Liver (tissue), 3 donors: ENCODE measurements at regions not wholly inside any gene's neighbourhood (a gene's known extent, or its start where the extent isn't known, plus 50 kb on each side); places are given as distances from the start of the nearest gene placed in this dataset.

Source experiments
- EGR1 ChIP-seq, 2 donors: IDR thresholded peaks; 2 replicates each; pipeline ENCODE4 v1.6.1; 2016 to 2018; ENCODE audit warnings: antibody characterized with exemption in 2 of 2, low read depth in 2 of 2
- GABPA ChIP-seq, 2 donors: IDR thresholded peaks in 1 of 2; conservative IDR thresholded peaks in 1 of 2; 2 replicates each; pipeline ENCODE4 v1.6.1; 2016; ENCODE audit warnings: antibody characterized with exemption in 2 of 2, mild to moderate bottlenecking in 1 of 2, moderate library complexity in 1 of 2
- HNF4A ChIP-seq, 2 donors: conservative IDR thresholded peaks; 2 replicates each; pipeline ENCODE4 v1.6.1; 2016; ENCODE audit warnings: antibody characterized with exemption in 2 of 2, mild to moderate bottlenecking in 2 of 2
- HNF4G ChIP-seq: IDR thresholded peaks from 2 replicates; pipeline ENCODE4 v1.6.1; 2016; ENCODE audit warnings: antibody characterized with exemption
- JUND ChIP-seq, 2 donors: IDR thresholded peaks; 2 replicates each; pipeline ENCODE4 v1.6.1; 2016; ENCODE audit warnings: antibody characterized with exemption in 2 of 2
- RAD21 ChIP-seq, 2 donors: IDR thresholded peaks; 2 replicates each; pipeline ENCODE4 v1.6.1; 2016; ENCODE audit warnings: antibody characterized with exemption in 2 of 2, mild to moderate bottlenecking in 2 of 2
- SP1 ChIP-seq: IDR thresholded peaks from 2 replicates; pipeline ENCODE4 v1.6.1; 2018; ENCODE audit warnings: antibody characterized with exemption, mild to moderate bottlenecking
- YY1 ChIP-seq: IDR thresholded peaks from 2 replicates; pipeline ENCODE4 v1.6.1; 2016; ENCODE audit warnings: antibody characterized with exemption, mild to moderate bottlenecking
- TF ChIP-seq, protein P1 (sequence below): fragments of 150-350 bp; IDR thresholded peaks from 2 replicates; pipeline ENCODE4 v1.5.1; 2017; ENCODE audit warnings: improper control_type of control experiment, low read depth, low read length; ENCODE audit not compliant: missing input control
- TF ChIP-seq, protein P2 (sequence below): IDR thresholded peaks from 2 replicates; pipeline ENCODE4 v1.6.1; 2016; ENCODE audit warnings: antibody characterized with exemption, mild to moderate bottlenecking
- TF ChIP-seq, protein P3 (sequence below): IDR thresholded peaks from 2 replicates; pipeline ENCODE4 v1.6.1; 2016; ENCODE audit warnings: antibody characterized with exemption
- TF ChIP-seq, protein P4 (sequence below): IDR thresholded peaks from 2 replicates; pipeline ENCODE4 v1.6.1; 2016; ENCODE audit warnings: antibody characterized with exemption
- donor health status: healthy.
- donor health status: healthy.

DNA sequence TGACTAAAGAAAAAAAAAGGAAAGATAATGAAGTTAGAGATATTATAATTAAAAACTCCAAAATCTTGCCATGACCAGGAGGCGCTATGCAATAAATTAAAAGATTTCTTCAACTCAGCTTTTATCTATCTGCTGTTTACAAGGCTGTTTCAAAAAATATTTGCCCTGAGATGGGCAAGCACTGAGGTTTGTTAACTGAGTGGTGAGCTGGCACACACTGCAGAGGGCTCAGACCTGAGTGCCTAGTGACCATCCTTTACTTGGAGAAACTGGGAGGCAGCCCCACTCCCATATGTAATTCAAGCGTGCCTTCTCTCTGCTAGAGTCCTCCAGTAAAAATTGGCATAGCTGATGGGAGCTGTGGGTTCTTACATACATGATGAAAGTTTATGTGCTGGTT is 198.7 kb upstream of the TBC1D5 start:
- TF ChIP-seq, protein P1, sequence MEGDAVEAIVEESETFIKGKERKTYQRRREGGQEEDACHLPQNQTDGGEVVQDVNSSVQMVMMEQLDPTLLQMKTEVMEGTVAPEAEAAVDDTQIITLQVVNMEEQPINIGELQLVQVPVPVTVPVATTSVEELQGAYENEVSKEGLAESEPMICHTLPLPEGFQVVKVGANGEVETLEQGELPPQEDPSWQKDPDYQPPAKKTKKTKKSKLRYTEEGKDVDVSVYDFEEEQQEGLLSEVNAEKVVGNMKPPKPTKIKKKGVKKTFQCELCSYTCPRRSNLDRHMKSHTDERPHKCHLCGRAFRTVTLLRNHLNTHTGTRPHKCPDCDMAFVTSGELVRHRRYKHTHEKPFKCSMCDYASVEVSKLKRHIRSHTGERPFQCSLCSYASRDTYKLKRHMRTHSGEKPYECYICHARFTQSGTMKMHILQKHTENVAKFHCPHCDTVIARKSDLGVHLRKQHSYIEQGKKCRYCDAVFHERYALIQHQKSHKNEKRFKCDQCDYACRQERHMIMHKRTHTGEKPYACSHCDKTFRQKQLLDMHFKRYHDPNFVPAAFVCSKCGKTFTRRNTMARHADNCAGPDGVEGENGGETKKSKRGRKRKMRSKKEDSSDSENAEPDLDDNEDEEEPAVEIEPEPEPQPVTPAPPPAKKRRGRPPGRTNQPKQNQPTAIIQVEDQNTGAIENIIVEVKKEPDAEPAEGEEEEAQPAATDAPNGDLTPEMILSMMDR: no peak
- TF ChIP-seq HNF4G: no peak
- TF ChIP-seq EGR1 (IDR thresholded peaks at IDR 0.05; ENCODE audit: low read depth in 2 of 2): no peak
- no peak for TF ChIP-seq JUND (IDR thresholded peaks at IDR 0.05)
- TF ChIP-seq HNF4A (conservative IDR thresholded peaks at IDR 0.05): no peak
- TF ChIP-seq, protein P2, sequence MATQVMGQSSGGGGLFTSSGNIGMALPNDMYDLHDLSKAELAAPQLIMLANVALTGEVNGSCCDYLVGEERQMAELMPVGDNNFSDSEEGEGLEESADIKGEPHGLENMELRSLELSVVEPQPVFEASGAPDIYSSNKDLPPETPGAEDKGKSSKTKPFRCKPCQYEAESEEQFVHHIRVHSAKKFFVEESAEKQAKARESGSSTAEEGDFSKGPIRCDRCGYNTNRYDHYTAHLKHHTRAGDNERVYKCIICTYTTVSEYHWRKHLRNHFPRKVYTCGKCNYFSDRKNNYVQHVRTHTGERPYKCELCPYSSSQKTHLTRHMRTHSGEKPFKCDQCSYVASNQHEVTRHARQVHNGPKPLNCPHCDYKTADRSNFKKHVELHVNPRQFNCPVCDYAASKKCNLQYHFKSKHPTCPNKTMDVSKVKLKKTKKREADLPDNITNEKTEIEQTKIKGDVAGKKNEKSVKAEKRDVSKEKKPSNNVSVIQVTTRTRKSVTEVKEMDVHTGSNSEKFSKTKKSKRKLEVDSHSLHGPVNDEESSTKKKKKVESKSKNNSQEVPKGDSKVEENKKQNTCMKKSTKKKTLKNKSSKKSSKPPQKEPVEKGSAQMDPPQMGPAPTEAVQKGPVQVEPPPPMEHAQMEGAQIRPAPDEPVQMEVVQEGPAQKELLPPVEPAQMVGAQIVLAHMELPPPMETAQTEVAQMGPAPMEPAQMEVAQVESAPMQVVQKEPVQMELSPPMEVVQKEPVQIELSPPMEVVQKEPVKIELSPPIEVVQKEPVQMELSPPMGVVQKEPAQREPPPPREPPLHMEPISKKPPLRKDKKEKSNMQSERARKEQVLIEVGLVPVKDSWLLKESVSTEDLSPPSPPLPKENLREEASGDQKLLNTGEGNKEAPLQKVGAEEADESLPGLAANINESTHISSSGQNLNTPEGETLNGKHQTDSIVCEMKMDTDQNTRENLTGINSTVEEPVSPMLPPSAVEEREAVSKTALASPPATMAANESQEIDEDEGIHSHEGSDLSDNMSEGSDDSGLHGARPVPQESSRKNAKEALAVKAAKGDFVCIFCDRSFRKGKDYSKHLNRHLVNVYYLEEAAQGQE: no peak
- no peak for TF ChIP-seq RAD21 (IDR thresholded peaks at IDR 0.05)
- no peak for TF ChIP-seq SP1
- TF ChIP-seq, protein P3, sequence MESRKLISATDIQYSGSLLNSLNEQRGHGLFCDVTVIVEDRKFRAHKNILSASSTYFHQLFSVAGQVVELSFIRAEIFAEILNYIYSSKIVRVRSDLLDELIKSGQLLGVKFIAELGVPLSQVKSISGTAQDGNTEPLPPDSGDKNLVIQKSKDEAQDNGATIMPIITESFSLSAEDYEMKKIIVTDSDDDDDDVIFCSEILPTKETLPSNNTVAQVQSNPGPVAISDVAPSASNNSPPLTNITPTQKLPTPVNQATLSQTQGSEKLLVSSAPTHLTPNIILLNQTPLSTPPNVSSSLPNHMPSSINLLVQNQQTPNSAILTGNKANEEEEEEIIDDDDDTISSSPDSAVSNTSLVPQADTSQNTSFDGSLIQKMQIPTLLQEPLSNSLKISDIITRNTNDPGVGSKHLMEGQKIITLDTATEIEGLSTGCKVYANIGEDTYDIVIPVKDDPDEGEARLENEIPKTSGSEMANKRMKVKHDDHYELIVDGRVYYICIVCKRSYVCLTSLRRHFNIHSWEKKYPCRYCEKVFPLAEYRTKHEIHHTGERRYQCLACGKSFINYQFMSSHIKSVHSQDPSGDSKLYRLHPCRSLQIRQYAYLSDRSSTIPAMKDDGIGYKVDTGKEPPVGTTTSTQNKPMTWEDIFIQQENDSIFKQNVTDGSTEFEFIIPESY: no peak
- TF ChIP-seq YY1: no peak
- TF ChIP-seq, protein P4, sequence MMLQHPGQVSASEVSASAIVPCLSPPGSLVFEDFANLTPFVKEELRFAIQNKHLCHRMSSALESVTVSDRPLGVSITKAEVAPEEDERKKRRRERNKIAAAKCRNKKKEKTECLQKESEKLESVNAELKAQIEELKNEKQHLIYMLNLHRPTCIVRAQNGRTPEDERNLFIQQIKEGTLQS: no peak
- no peak for TF ChIP-seq GABPA (IDR thresholded peaks at IDR 0.05 in 1 of 2, conservative IDR thresholded peaks at IDR 0.05 in 1 of 2)
